Forelimb muscle (tissue), 1 donor: ENCODE measurements at regions not wholly inside any gene's neighbourhood (a gene's known extent, or its start where the extent isn't known, plus 50 kb on each side); places are given as distances from the start of the nearest gene placed in this dataset.

Experiments
- DNase-seq: peaks from one replicate; pipeline ENCODE4 v3.0.0-alpha.2; 2013; ENCODE audit warnings: low read depth

DNA sequence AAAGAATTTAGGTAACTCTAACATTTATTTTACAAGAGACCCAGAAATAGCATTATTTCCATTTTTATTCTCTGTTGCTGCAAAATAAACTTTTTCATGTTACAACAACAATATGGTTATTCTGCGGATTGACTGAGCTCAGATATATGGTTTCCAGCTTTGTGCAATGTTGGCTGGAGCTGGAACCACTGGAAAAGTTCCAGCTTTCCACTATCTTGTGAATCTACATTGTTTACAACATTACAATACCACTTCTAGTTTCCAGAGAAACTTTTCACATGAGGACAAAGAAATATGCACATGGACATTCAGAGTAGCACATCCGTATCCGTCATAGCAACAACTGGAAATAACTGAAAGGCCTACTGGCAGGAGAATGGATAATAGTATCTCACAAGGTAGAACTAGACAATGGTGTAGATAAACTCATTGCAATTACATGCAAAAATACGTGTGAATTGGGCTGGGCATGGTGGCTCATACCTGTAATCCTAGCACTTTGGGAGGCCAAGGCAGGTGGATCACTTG lies 436.1 kb upstream of the ADAMTS16 start:
- peak; percentile 5 for DNase-seq

DNA sequence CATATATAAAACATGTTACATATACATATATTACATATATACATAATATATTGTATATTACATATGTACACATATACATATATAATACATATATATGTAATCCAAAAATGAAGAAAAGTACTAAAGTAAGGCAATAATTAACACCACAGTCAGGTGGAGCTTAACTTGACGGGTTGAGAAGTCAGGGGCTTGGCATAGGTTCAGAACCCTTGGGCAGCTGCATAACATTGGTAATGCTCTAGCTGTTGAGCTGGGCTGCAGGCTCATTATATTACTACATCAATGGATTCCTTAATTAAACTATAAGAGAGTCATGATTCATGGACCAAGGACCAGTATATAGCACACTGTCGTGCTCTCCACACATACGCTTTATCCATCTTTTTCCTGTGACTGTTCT lies 435.2 kb upstream of the ADAMTS16 start:
- no peak for DNase-seq

DNA sequence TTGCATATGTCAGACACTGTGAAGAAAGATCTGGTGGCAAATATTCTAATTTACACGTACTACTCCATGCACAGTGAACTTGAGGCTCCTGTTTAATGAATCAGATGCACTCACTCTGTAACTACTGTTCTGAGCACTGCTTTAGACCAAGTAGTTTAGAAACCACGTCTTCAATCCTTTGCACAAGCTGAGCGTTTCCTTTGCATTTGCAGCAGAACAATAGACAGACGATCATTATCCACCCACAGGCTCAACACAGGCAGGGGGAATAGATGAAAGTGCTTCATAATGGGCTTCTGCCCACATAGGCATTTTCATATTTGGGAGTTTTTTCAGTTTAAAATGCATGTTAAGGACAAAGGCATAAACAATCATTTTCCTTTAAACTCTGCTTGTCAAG lies 423.3 kb upstream of the ADAMTS16 start:
- DNase-seq = no peak

DNA sequence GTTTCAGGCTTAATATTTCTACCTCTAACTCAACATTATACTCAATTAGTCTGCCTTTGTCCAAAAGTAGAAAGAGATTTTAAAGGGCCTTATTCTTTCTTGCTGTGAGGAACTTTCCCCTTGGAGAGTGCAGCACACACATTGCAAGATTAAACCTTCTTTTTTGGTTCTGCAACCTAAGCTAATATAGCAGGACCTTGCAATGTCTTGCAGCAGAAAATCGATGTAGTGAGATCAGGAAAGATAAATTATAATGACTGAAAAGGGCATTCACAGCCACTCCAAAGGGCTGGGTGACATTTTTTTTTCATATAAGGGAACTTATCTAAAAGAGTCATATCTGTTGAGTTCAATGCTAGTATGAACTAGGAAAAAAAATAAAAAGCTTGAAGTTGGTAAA lies 422.7 kb upstream of the ADAMTS16 start:
- DNase-seq = no peak

DNA sequence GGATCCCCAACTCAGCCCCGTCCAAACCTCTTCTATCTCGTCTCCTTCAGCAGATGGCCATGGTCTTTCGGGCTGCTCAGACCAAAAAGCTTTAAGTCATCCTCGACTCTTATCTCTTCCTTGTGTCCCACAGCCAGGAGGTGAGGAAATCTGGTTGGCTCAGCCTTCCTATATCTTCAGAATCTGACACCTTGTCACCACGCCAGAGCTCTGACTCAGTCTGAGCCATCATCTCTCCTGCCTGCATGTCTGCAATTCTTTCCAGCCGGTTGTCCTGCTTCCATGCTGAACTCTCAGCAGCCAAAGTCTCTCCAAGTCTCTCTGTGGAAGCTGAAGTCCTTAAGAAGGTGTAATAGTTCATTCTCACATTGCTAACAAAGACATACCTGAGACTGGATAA lies 419.3 kb upstream of the ADAMTS16 start:
- DNase-seq = no peak

DNA sequence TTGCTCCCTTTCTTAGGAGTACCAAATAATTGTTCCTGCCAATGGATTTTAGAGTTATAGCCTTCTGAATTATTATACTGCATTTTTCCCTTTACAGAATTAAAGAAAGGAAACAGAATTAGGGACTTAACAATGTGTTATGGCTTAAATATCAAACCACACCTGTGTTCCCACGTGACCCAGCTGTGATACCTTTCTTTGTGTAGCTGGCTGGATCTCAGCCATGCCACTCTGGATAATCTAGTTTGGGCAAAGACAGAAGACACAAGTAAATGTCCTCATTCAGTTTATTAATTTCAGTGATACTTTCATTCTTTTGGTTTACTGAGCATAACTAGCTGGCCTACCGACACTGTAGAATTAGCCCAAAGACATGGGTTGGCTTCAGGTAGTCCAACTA lies 417.2 kb upstream of the ADAMTS16 start:
- no peak for DNase-seq

DNA sequence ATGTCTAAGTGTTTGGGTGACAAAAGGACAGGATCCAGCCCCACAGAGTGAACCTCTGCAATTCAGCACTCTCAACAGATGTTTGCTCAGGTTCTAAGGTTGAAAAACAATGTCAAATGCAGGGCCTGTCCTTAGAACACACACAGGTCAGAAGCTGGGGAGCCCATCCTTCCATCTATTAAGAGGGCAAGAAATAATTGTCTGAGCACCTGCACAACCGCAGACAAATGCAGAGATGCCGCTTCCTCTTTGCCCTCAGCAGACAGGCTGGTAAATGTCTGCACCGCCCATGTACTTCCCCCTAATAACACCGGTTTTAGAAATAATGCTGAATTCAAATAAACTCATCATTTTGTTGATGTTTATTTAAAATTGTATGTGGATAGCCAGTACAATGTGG lies 414.5 kb upstream of the ADAMTS16 start:
- no peak for DNase-seq

DNA sequence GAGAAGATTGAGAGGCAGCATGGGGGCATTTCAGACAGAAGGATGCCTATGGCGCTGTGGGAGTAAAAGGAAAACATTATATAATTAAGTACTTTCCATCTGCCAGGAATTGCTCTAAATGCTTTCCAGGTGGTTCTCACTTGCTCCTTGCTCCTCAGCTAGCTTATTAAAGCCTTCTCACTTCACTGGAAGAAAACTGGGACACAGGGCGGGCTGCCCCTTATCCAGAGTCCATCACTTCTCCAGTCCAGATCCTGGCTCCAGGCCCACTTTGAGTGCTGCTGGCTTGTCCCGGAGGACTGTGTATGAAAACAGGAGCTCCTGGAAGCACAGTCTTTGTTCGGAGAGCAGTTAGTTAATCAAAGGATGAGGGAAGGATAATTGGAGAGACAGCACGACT lies 409.9 kb upstream of the ADAMTS16 start:
- no peak for DNase-seq

DNA sequence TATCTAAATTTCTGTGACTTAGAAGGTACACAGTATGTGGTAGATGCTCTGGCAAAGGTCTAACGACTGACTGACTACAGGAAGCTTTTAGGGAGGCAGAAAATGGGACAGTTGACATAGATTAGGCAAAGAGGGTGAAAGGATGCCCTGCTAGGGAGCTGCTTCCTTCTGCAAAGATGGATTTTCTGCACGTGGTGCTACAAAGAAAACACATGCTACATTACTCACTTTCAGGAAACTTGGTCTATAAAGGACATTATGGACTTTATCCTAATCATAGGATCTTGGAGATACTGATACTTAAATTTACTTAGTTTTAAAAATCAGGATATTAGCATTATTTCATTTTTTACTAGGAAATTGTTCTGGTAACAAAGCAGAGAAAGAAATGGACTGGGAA lies 405.8 kb upstream of the ADAMTS16 start:
- DNase-seq = no peak

DNA sequence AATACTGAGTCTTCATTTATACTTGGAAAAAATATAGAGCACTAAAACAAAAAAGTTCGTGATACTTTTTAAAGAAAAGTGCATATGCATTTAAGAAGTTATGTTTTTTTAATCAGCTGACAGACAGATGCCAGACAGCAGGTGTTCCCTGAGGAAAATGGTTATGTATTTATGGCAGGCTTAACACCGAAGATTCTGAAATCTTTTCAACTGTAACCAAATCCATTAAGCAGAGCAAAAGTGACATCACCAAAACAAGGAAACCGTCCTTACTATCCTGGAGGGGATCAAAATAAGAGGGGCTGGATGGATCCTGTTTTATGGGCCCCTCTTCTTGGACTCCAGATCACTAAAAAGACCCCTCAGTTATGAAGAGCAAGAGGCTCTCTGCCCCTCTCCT lies 404.9 kb upstream of the ADAMTS16 start:
- DNase-seq = no peak

DNA sequence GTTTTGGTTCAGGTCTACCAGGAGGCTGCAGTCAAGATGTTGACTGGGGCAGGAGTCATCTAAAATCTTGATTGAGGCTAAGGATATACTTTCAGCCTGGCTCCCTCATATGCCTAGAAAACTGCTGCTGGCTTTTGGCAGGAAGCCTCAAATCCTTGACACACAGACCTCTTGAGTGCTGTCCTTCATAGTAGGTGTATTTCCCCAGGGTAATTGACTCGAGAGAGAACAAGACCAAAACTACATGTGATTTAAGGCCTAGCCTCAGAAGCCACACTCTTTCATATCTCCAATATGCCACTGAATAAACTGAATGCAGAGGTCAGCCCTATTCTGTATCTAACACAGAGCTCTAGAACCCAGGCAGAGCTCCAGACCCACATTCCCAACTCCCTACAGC lies 402.3 kb upstream of the ADAMTS16 start:
- DNase-seq = no peak

DNA sequence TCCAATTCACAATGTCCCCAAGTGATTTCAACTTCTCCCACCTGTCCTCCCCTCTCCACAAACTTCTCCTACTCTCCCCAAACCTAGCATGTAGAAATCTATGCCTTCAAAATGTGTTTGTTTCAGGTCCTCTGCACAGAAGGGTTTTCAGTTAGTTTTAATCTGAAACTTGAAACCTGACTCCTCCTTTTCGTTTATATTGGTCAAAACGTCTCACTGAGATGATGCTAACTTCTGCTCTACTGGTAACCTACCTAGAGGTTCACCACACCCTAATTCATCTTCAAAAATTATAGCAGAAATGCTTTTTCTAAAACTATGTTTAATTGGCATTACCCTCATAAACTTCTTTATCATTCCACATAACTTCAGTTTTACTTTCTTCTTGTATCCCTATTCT lies 401.8 kb upstream of the ADAMTS16 start:
- no peak for DNase-seq

DNA sequence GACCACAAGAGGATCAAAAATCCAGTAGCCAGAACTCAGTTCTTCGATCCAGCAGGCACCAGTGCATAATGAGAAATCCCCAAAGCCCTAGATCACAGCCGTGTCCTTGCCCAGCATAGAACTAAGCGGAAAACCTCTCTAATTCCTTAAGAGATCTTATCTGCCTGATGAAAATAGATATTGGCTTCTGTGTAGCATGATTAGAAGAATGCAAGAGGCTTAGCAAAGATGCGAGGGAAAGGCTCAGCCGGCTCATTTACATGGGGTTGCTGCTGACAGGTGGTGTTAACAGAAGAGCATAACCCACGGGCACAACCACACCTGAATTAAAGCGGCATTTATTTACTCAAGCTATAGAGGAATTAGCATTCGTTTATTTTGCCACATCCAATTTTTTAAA lies 400.0 kb upstream of the ADAMTS16 start:
- no peak for DNase-seq

DNA sequence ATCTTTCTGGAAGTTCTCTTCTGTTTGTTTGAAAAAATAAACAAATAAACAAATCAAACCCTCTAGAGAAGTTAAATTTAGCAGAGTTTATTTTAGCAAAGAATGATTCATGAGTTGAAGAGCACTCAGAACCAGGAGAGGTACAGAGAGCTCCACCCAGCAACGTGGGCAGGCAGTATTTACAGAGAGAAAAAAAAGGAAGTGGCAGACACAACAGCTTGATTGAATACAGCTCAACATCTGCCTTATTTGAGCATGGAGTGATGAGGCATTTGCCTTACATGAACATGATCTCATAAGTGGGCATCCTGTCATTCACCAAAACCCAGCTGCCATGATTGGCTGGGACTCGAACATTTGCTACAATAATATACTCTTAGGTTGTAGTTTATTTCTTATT lies 381.6 kb upstream of the ADAMTS16 start:
- DNase-seq = no peak

DNA sequence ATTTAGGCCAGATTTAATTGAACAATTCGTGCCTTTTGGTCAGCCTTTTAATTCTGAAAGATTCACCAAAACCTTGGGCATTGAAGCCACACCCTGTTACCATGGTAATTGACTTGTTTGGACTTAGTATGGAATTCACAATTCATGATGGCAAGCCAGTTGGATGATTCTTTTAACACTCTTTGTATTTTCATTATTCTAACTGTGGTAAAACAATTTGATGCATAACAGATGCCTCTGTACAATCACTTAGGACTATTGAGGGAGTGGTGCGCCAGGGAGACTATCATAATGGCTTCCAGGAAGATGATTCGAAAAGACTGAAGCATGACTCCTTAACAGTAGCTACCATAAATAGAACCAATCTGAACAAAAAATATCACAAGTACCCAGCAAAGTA lies 381.1 kb upstream of the ADAMTS16 start:
- DNase-seq = no peak

DNA sequence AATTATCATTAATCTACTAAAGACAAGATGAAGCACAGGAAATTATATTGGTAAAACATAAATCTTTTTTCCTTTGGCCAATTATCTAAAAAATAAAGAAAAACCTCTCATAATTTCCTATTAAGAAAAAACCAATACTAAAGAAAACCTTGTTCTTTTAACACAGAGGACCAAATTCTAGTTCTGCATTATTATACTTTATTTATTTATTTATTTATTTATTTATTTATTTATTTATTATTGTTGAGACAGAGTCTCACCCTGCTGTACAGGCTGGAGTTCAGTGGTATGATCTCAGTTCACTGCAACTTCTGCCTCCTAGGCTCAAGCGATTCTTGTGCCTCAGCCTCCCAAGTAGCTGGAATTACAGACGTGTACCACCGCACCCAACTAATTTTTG lies 377.8 kb upstream of the ADAMTS16 start:
- no peak for DNase-seq

DNA sequence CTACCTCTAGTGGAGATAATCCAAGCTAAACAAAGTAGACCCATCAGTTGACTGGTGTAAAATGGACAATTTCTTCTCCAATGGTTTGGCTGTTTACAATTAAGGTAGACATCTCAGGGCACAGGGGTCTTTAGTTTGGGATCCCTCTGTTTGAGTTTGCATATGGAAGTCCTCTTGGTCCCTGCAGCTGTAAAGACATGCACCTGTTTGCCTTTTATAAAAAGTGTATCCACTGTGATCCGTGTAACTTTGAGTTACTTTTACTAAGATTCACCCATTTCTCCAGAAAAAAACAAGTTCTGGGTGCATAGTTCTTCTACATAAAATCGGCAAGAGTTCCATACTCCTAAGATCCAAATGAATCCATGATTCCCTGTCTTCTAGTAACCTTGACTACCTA lies 374.7 kb upstream of the ADAMTS16 start:
- DNase-seq = no peak

DNA sequence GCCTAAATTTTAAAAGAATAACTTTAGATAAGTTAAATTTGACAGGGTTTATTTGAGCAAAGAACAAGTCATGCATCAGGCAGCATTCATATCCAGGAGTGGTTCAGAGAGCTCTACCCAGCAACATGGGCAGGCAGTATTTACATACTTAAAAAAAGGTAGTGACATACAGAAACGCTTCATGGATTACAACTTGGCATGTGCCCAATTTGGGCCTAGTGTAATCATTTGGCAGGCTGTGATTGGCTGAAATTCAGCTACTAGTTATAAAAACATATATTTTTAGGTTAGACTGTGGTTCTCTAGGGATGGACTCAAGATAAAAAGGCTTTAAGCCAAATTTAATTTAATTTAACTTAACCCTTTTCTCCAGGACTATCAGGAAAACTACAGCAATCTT lies 374.0 kb upstream of the ADAMTS16 start:
- DNase-seq = no peak

DNA sequence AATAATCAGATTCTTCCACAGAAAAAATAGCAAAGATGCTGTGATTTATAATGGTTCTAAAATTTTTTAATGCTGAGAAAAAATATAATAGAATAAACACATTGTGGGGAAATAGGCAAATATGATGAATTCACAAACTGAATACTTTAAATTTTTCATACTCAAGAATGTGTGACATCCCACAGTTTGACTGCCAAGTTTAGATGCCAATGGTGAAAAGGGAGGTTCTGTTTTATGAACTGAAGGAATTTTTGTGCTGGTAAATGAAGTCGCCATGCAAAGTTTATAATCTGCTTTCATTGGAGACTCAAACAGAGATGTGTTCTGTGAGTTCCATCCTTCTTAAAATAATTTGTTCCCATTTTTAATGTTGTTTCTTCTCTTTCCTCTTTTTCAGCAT lies 367.5 kb upstream of the ADAMTS16 start:
- no peak for DNase-seq

DNA sequence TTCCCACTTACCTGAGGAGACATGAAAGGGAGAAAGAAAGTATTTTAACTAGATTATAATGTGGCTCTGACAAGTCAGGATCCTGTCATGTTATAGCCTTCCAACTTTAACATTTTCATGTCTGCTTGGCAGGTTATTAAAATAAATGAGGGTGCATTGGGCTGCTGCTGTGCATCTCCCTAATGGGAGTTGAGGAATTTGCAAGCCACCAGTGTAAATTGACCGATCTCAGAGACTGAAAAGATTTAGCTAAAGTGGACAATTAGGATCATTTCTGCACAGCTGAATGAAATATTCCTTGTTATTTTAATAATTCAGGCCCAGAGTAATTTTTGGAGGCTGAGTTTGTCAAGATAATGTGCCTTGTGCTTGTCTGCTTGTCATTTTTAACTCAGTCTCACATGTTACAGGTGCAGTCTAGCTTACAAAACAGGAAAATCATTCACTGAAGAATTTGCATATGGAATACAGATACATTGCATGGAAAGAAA lies 366.3 kb upstream of the ADAMTS16 start:
- no peak for DNase-seq

DNA sequence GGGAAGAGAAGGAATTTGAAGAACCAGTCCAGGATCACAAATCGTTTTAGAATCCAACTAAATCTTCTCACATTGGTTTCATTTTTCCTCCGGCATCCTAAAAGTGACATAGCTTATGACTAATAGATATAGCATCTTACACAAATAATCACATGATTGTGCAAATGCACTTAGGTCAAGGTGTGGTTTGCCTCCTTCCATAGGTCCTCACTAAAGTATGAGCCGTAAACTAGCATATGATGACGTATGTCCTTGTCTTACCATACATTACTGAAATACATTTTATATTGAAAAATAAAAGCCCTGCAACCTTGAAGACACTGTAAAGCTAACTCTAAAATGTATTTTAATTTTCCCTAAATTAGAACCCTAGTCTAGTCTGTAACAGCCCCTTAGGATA lies 362.7 kb upstream of the ADAMTS16 start:
- DNase-seq = no peak

DNA sequence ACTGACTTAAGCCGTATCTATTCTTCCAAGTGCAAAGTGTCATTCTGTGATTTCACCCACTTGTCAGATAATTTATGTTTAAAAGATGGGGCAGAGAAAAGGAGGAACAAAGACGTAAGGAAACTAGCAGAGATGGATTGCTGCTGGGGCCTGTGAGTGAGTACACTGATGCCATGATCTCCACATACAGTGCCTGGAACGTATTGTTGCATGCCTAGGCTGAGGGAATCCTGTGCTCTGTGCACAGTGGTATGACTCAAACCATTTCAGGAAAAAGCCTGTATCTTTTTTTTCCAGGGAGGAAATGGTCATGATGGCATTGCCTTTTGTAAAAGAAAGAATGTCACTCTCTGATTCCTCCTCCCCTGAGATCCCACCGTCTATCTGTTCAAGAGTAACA lies 359.5 kb upstream of the ADAMTS16 start:
- DNase-seq = no peak

DNA sequence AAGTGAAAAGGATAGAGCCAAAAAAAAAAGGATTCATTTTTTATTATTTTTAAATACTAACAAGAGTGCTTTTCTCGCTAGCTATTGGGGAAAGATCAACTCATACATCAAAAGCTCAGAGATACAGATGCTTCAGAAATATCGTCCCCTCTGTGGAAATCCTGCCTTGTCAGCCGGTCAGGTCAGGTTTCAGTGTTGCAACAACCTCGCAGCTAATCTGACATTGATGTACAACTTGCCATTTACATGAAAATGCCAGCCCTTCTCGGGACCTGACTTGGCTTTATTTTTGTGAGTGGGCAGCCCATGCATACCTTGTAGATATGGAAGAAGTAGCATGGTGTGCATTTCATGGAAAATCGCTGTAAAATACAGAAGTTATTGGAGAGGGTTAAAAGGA lies 358.8 kb upstream of the ADAMTS16 start:
- DNase-seq = no peak

DNA sequence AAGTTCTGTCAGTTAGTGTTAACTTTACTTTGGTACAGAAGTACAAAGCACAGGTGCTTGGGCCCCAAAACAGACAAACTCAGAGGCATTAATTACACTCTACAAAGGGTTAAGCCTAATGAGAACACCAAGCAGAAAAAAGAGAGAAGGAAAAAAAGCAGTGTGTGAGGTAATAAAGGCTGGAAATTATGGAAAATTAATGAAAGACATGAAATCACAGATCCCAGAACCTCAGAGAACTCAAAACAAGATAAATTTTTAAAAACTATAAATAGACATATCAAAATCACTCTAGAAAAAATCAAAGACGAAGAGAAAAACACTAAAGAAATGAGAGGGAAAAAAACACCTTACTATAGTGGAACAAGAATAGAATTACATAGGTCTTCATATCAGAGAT lies 354.2 kb upstream of the ADAMTS16 start:
- DNase-seq = no peak

DNA sequence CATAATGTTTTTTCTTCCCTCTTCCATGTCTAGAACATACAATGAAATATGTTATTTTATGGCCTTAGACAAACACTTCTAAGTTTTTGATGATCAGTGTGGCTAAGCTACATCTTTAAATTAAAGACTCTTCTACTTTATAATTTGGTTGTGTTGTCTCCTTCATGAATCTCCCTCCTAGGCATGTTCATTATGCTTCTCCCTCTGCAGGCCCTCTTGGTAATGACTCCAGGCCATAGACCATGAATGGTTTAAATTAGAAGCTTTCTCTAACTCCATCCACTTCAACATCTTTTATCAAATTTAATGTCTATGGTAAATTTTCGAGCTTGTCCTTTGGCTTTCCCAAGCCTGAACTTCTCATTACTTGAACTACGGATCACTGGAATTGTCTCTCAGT lies 342.7 kb upstream of the ADAMTS16 start:
- DNase-seq = no peak
